ENCODE measurements at regions not wholly inside any gene's neighbourhood (a gene's known extent, or its start where the extent isn't known, plus 50 kb on each side); places are given as distances from the start of the nearest gene placed in this dataset.

DNA sequence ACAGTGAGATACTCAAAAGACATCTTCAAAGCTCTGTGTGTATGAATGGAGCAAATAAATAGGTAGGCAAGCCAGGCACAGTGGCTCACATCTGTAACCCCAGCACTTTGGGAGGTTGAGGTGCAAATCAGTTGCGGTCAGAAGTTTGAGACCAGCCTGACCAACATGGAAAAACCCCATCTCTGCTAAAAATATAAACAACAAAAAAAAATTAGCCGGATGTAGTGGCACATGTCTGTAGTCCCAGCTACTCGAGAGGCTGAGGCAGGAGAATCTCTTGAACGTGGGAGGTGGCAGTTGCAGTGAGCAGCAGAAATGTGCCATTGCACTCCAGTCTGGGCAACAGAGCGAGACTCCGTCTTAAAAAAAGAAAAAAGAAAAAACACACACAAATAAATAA, 945.1 kb upstream of the PIK3C3 start (continued):
- TF ChIP-seq, protein P1, sequence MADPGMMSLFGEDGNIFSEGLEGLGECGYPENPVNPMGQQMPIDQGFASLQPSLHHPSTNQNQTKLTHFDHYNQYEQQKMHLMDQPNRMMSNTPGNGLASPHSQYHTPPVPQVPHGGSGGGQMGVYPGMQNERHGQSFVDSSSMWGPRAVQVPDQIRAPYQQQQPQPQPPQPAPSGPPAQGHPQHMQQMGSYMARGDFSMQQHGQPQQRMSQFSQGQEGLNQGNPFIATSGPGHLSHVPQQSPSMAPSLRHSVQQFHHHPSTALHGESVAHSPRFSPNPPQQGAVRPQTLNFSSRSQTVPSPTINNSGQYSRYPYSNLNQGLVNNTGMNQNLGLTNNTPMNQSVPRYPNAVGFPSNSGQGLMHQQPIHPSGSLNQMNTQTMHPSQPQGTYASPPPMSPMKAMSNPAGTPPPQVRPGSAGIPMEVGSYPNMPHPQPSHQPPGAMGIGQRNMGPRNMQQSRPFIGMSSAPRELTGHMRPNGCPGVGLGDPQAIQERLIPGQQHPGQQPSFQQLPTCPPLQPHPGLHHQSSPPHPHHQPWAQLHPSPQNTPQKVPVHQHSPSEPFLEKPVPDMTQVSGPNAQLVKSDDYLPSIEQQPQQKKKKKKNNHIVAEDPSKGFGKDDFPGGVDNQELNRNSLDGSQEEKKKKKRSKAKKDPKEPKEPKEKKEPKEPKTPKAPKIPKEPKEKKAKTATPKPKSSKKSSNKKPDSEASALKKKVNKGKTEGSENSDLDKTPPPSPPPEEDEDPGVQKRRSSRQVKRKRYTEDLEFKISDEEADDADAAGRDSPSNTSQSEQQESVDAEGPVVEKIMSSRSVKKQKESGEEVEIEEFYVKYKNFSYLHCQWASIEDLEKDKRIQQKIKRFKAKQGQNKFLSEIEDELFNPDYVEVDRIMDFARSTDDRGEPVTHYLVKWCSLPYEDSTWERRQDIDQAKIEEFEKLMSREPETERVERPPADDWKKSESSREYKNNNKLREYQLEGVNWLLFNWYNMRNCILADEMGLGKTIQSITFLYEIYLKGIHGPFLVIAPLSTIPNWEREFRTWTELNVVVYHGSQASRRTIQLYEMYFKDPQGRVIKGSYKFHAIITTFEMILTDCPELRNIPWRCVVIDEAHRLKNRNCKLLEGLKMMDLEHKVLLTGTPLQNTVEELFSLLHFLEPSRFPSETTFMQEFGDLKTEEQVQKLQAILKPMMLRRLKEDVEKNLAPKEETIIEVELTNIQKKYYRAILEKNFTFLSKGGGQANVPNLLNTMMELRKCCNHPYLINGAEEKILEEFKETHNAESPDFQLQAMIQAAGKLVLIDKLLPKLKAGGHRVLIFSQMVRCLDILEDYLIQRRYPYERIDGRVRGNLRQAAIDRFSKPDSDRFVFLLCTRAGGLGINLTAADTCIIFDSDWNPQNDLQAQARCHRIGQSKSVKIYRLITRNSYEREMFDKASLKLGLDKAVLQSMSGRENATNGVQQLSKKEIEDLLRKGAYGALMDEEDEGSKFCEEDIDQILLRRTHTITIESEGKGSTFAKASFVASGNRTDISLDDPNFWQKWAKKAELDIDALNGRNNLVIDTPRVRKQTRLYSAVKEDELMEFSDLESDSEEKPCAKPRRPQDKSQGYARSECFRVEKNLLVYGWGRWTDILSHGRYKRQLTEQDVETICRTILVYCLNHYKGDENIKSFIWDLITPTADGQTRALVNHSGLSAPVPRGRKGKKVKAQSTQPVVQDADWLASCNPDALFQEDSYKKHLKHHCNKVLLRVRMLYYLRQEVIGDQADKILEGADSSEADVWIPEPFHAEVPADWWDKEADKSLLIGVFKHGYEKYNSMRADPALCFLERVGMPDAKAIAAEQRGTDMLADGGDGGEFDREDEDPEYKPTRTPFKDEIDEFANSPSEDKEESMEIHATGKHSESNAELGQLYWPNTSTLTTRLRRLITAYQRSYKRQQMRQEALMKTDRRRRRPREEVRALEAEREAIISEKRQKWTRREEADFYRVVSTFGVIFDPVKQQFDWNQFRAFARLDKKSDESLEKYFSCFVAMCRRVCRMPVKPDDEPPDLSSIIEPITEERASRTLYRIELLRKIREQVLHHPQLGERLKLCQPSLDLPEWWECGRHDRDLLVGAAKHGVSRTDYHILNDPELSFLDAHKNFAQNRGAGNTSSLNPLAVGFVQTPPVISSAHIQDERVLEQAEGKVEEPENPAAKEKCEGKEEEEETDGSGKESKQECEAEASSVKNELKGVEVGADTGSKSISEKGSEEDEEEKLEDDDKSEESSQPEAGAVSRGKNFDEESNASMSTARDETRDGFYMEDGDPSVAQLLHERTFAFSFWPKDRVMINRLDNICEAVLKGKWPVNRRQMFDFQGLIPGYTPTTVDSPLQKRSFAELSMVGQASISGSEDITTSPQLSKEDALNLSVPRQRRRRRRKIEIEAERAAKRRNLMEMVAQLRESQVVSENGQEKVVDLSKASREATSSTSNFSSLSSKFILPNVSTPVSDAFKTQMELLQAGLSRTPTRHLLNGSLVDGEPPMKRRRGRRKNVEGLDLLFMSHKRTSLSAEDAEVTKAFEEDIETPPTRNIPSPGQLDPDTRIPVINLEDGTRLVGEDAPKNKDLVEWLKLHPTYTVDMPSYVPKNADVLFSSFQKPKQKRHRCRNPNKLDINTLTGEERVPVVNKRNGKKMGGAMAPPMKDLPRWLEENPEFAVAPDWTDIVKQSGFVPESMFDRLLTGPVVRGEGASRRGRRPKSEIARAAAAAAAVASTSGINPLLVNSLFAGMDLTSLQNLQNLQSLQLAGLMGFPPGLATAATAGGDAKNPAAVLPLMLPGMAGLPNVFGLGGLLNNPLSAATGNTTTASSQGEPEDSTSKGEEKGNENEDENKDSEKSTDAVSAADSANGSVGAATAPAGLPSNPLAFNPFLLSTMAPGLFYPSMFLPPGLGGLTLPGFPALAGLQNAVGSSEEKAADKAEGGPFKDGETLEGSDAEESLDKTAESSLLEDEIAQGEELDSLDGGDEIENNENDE (IDR thresholded peaks at IDR 0.05; ENCODE audit: insufficient replicate concordance, low read length) = no peak
- TF ChIP-seq, protein P2, sequence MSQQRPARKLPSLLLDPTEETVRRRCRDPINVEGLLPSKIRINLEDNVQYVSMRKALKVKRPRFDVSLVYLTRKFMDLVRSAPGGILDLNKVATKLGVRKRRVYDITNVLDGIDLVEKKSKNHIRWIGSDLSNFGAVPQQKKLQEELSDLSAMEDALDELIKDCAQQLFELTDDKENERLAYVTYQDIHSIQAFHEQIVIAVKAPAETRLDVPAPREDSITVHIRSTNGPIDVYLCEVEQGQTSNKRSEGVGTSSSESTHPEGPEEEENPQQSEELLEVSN (IDR thresholded peaks at IDR 0.05) = no peak
- TF ChIP-seq BCL11A (IDR thresholded peaks at IDR 0.05; ENCODE audit: low read depth in 2 of 2, low read length in 2 of 2) (no peak), RNF2 (IDR thresholded peaks at IDR 0.05; ENCODE audit: borderline replicate concordance, low read depth, low read length, missing control alignments, poor library complexity, severe bottlenecking) (no peak), FOSL1 (IDR thresholded peaks at IDR 0.05; ENCODE audit: insufficient read depth, low read depth, low read length) (no peak), SIN3A (conservative IDR thresholded peaks at IDR 0.05 in 1 of 2, IDR thresholded peaks at IDR 0.05 in 1 of 2; ENCODE audit: low read depth in 1 of 2, low read length in 2 of 2) (no peak), MAFK (IDR thresholded peaks at IDR 0.05; ENCODE audit: low read depth, low read length) (no peak), TAF7 (optimal IDR thresholded peaks at IDR 0.05; ENCODE audit: borderline replicate concordance, low read depth, low read length) (no peak), RBBP5 (IDR thresholded peaks at IDR 0.05; ENCODE audit: borderline replicate concordance, low read depth, low read length) (no peak), PHF8 (conservative IDR thresholded peaks at IDR 0.05; ENCODE audit: low read depth, low read length) (no peak), SP4 (IDR thresholded peaks at IDR 0.05; ENCODE audit: low read length) (no peak)

All from H1 (cell line).